ENCODE measurements at regions not wholly inside any gene's neighbourhood (a gene's known extent, or its start where the extent isn't known, plus 50 kb on each side); places are given as distances from the start of the nearest gene placed in this dataset.
A peak's percentile ranks its signal among the peaks of the same experiment; 100 is the strongest.

DNA sequence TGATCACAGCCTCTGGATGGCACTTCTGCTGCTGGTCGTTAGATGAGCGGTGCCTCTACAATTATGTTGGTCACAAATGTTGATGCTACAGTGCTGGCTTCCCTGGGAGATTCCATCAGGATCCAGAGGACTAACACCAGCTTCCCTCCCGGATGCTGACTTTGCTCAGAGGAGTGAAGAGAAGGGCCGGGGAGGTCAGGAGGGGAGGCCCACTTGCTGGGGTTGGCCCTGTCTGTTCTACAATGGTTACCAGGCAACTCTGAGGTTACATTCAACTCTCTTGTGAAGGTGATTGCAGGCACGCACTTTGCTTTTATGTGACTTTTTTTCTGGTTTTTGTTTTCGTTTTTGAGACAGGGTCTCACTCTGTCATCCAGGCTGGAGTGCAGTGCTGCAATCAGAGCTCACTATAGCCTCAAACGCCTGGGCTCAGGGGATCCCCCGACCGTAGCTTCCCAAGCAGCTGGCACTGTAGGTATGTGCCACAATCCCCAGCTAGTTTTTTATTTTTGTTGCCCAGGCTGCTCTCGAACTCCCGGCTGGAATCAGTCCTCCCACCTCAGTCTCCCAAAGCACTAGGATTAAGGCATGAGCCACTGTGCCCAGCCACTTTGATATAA lies 112.5 kb downstream of the ADSS2 start:
- H3K79me2 ChIP-seq (ENCODE audit: insufficient read depth, low read length), result no peaks in the 10 kb centered on the region
- H3K36me3 Mint-ChIP-seq, result no peaks in the 10 kb centered on the region
- no peak overlapping the region for H3K4me3 ChIP-seq (replicated peaks in 1 of 3; ENCODE audit: low read depth in 2 of 3, low read length in 3 of 3)
- DNase-seq, result no peak
- H3K27ac ChIP-seq (ENCODE audit: low read depth in 1 of 2, low read length in 2 of 2), result no peak overlapping the region
- H3K4me2 ChIP-seq (replicated peaks; ENCODE audit: extremely low read depth, low read length, poor library complexity, severe bottlenecking), result no peak overlapping the region
- peaks cover 18 to 21% of the 10 kb centered on the region in 2 donors for H3K4me1 ChIP-seq (ENCODE audit: control insufficient read depth in 1 of 2, insufficient read depth in 2 of 2, low read length in 2 of 2)
- 96% methylated on average over 9 of the region's 11 CpGs for WGBS (ENCODE audit: insufficient coverage)
- H3K27me3 Mint-ChIP-seq (ENCODE audit: low read depth in 3 of 3), result peaks cover 0 to 1% (median 0%) of the 10 kb centered on the region in 3 donors
- H3K9me3 Mint-ChIP-seq, result peaks cover 0 to 2% (median 0%) of the 10 kb centered on the region in 7 donors
- TF ChIP-seq, protein P1, sequence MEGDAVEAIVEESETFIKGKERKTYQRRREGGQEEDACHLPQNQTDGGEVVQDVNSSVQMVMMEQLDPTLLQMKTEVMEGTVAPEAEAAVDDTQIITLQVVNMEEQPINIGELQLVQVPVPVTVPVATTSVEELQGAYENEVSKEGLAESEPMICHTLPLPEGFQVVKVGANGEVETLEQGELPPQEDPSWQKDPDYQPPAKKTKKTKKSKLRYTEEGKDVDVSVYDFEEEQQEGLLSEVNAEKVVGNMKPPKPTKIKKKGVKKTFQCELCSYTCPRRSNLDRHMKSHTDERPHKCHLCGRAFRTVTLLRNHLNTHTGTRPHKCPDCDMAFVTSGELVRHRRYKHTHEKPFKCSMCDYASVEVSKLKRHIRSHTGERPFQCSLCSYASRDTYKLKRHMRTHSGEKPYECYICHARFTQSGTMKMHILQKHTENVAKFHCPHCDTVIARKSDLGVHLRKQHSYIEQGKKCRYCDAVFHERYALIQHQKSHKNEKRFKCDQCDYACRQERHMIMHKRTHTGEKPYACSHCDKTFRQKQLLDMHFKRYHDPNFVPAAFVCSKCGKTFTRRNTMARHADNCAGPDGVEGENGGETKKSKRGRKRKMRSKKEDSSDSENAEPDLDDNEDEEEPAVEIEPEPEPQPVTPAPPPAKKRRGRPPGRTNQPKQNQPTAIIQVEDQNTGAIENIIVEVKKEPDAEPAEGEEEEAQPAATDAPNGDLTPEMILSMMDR (IDR thresholded peaks at IDR 0.05), result no peak
- H3K27me3 ChIP-seq (ENCODE audit: control insufficient read depth in 2 of 2, insufficient read depth in 2 of 2, low read length in 2 of 2), result no peaks in the 10 kb centered on the region
- H3K4me3 Mint-ChIP-seq, result no peak overlapping the region
- no peaks in the 10 kb centered on the region for H3K36me3 ChIP-seq (replicated peaks in 1 of 2; ENCODE audit: control insufficient read depth in 1 of 2, insufficient read depth in 2 of 2, low read length in 2 of 2)
- no peak overlapping the region for H2AFZ ChIP-seq (ENCODE audit: insufficient read depth, low read depth, low read length, poor library complexity, severe bottlenecking)
- H3K4me1 Mint-ChIP-seq, result peaks cover 22% of the 10 kb centered on the region
- no peak overlapping the region for H3K9ac ChIP-seq (ENCODE audit: insufficient read depth, low read length, poor library complexity, severe bottlenecking)
- intact Hi-C loops (cut with micrococcal nuclease), result no loop called here
- H3K9me3 ChIP-seq (replicated peaks in 1 of 2; ENCODE audit: control insufficient read depth in 1 of 2, insufficient read depth in 1 of 2, low read length in 2 of 2), result no peaks in the 10 kb centered on the region
- H3K27ac Mint-ChIP-seq, result peak overlapping the region in 1 of 7 donors; percentile 20
- H4K20me1 ChIP-seq (ENCODE audit: insufficient read depth, low read length), result no peaks in the 10 kb centered on the region

DNA sequence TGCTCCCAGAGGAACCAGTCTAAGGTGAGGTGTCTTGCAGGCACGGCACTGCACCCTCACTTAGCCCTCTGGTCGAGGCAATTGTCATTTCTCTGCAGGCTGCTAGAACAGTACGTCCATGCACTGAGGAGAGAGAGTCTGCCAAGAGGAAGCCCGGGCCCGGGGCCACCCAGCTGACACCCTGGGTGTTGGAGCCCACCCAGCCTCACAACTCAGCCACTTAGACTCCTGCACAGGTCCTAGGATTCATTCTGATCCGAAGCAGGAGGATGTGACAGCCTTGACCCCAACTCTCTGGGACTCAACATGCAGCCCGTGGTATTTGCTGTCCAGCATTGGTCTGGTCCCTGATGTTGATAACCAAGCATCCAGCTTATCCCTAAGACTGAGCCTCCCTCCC lies 111.9 kb downstream of the ADSS2 start:
- Histone ChIP-seq H3K9ac (ENCODE audit: insufficient read depth, low read length, poor library complexity, severe bottlenecking) (no peak overlapping the region), H3K27ac (ENCODE audit: low read depth in 1 of 2, low read length in 2 of 2) (no peak overlapping the region), H3K4me3 (replicated peaks in 1 of 3; ENCODE audit: low read depth in 2 of 3, low read length in 3 of 3) (no peak overlapping the region), H3K9me3 (replicated peaks in 1 of 2; ENCODE audit: control insufficient read depth in 1 of 2, insufficient read depth in 1 of 2, low read length in 2 of 2) (peaks cover 0 to under 1% of the 10 kb centered on the region in 2 donors), H4K20me1 (ENCODE audit: insufficient read depth, low read length) (no peaks in the 10 kb centered on the region), H3K4me1 (ENCODE audit: control insufficient read depth in 1 of 2, insufficient read depth in 2 of 2, low read length in 2 of 2) (peaks cover 16 to 19% of the 10 kb centered on the region in 2 donors), H3K27me3 (ENCODE audit: control insufficient read depth in 2 of 2, insufficient read depth in 2 of 2, low read length in 2 of 2) (no peaks in the 10 kb centered on the region), H3K36me3 (replicated peaks in 1 of 2; ENCODE audit: control insufficient read depth in 1 of 2, insufficient read depth in 2 of 2, low read length in 2 of 2) (no peaks in the 10 kb centered on the region), H3K79me2 (ENCODE audit: insufficient read depth, low read length) (no peaks in the 10 kb centered on the region), H2AFZ (ENCODE audit: insufficient read depth, low read depth, low read length, poor library complexity, severe bottlenecking) (no peak overlapping the region), H3K4me2 (replicated peaks; ENCODE audit: extremely low read depth, low read length, poor library complexity, severe bottlenecking) (no peak overlapping the region)
- peaks cover 0 to 1% (median 0%) of the 10 kb centered on the region in 3 donors for H3K27me3 Mint-ChIP-seq (ENCODE audit: low read depth in 3 of 3)
- intact Hi-C loops (cut with micrococcal nuclease), result no loop called here
- H3K27ac Mint-ChIP-seq, result no peak overlapping the region
- H3K4me1 Mint-ChIP-seq, result peaks cover 17% of the 10 kb centered on the region
- 92% methylated on average over 5 of the region's 7 CpGs for WGBS (ENCODE audit: insufficient coverage)
- no peak for DNase-seq
- H3K36me3 Mint-ChIP-seq, result no peaks in the 10 kb centered on the region
- TF ChIP-seq, protein P1 (IDR thresholded peaks at IDR 0.05), result no peak
- H3K9me3 Mint-ChIP-seq, result peaks cover 0 to 3% (median 0%) of the 10 kb centered on the region in 7 donors
- no peak overlapping the region for H3K4me3 Mint-ChIP-seq

Measured in CD14-positive monocyte (primary cell).